Effector memory CD8-positive, alpha-beta T cell (primary cell): ENCODE measurements at regions not wholly inside any gene's neighbourhood (a gene's known extent, or its start where the extent isn't known, plus 50 kb on each side); places are given as distances from the start of the nearest gene placed in this dataset.
A peak's percentile ranks its signal among the peaks of the same experiment; 100 is the strongest.
"Not testable (repeated sequence)": the region's sequence is repeated elsewhere in the genome, so short reads cannot be mapped to it uniquely, and the experiment has no call there.

ENCODE experiments used
- ATAC-seq: fragments of 150-1000 bp; cut with Tn5 transposase; replicated peaks from 2 replicates; pipeline ENCODE4 v1.10.0; 2021; ENCODE audit warnings: mild to moderate bottlenecking, moderate library complexity
- DNase-seq, 3 experiments: peaks; one replicate each; pipeline ENCODE4 v3.0.0; 2021
- H3K27ac Mint-ChIP-seq, 2 donors: one replicate each; pipeline ENCODE4 v1.8.0; 2022; ENCODE audit warnings: mild to moderate bottlenecking in 2 of 2, mixed read lengths in 2 of 2, moderate library complexity in 2 of 2
- H3K27me3 Mint-ChIP-seq, 2 donors: one replicate each; pipeline ENCODE4 v1.8.0; 2022; ENCODE audit warnings: mixed read lengths in 2 of 2
- H3K36me3 Mint-ChIP-seq: one replicate; pipeline ENCODE4 v1.8.0; 2022; ENCODE audit warnings: mild to moderate bottlenecking, moderate library complexity, mixed read lengths; ENCODE audit not compliant: insufficient read depth
- H3K4me1 Mint-ChIP-seq, 2 donors: one replicate each; pipeline ENCODE4 v1.8.0; 2022; ENCODE audit warnings: low read depth in 2 of 2, mixed read lengths in 2 of 2
- H3K4me3 Mint-ChIP-seq, 2 donors: one replicate each; pipeline ENCODE4 v1.8.0; 2022; ENCODE audit warnings: mild to moderate bottlenecking in 2 of 2, mixed read lengths in 2 of 2, moderate library complexity in 2 of 2
- H3K9me3 Mint-ChIP-seq, 2 donors: one replicate each; pipeline ENCODE4 v1.8.0; 2022; ENCODE audit warnings: mixed read lengths in 2 of 2

DNA sequence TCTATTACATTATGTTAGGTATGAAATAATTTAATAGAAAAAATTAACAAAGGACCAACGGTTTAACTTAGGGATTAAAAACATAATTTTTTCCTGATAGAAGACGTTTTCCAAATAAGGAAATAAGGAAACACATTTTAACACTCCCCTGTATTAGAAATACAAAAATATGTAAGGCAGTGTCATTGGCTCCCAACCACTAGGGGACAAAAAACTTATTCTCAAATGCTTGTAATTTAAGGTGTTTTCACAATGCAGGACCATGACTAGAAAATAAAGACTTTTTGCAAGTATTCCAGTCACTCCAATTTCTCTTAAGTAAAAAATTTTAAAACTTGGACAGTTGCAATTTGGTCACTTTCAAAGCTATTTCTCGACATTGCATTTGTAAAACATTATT is 98.8 kb upstream of the ODAD2 start:
- Mint-ChIP-seq H3K27me3 (no peaks in the 10 kb centered on the region), H3K27ac (no peak overlapping the region), H3K4me1 (peaks cover 0 to 5% of the 10 kb centered on the region in 2 donors), H3K36me3 (no peaks in the 10 kb centered on the region), H3K4me3 (no peak overlapping the region), H3K9me3 (no peaks in the 10 kb centered on the region)
- no peak for DNase-seq
- ATAC-seq = no peak

DNA sequence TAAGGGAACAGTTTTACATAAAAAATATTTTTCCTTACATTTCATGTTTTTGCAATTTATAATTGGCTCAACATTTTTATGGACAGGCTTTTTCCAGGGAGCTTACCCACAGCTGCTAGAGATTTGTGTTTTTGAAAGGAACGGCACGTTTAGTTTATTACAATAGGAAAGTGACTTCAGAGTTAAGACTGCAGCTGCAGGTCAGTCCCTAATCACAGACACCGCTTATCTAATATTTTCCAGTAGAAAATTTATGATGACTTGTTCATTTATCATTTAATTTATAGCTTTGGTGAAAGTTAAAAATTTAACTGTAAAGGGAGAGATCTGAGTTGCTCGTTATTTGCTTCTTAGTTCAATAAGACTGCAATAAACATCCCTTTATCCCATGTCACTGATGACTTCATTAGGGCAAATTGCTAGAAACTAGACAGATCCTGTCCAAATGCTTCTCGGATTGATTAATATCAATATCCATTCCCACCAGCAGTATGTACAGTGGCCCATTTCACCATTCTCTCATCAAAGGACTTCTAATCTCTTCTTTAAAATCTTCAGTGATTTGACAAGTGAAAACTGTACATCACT is 97.0 kb upstream of the ODAD2 start:
- no peak overlapping the region for H3K27ac Mint-ChIP-seq
- peaks cover 0 to 5% of the 10 kb centered on the region in 2 donors for H3K4me1 Mint-ChIP-seq
- H3K36me3 Mint-ChIP-seq = no peaks in the 10 kb centered on the region

DNA sequence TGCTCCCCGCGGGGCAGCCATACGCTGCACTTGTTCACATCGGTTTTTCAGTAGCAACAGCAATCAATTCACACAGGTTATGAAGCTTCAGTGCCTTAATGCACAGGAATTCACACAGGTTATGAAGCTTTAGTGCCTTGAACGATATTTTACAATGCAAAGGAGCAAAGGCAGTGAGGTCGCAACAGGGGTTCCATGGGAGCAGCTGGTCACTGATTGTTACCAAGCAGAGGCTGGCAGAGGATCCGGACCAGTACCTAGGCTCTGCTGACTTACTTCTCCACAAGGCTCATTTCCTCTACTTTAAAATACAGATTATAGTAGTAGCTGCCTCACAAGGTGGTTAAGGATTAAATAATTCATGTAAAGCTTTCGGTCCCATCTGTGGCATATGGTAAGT is 95.2 kb upstream of the ODAD2 start:
- Mint-ChIP-seq H3K27ac (no peak overlapping the region), H3K27me3 (no peaks in the 10 kb centered on the region), H3K36me3 (peaks cover 6% of the 10 kb centered on the region), H3K4me3 (no peak overlapping the region), H3K4me1 (peaks cover 0 to 5% of the 10 kb centered on the region in 2 donors), H3K9me3 (no peaks in the 10 kb centered on the region)
- no peak for ATAC-seq
- DNase-seq = no peak

More for the DNA sequence above, 97.0 kb upstream of the ODAD2 start:
- Mint-ChIP-seq H3K27me3 (no peaks in the 10 kb centered on the region), H3K9me3 (no peaks in the 10 kb centered on the region), H3K4me3 (no peak overlapping the region)
- DNase-seq (no peak), ATAC-seq (no peak)

DNA sequence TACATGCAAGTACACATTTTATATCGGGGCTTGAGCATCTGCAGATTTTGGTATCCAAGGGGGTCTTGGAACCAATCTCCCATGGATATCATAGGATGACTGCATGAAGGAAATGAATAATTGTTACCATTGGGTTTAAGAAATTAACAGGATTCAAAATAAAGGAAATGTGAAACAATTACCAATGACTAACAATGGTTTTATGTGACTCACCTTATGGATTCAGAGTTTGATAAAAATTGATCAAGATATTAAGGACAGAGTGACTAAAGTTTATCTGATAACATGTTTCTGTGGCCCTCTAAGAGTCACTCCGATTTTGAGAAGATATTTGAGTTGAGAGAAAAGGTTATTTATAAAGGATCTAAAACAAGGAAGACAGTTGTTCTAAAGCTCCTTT is 93.0 kb upstream of the ODAD2 start:
- Mint-ChIP-seq H3K4me1 (peaks cover 0 to 5% of the 10 kb centered on the region in 2 donors), H3K27me3 (no peaks in the 10 kb centered on the region), H3K36me3 (peaks cover 15% of the 10 kb centered on the region), H3K4me3 (no peak overlapping the region), H3K9me3 (no peaks in the 10 kb centered on the region), H3K27ac (no peak overlapping the region)
- ATAC-seq (no peak), DNase-seq (no peak)

DNA sequence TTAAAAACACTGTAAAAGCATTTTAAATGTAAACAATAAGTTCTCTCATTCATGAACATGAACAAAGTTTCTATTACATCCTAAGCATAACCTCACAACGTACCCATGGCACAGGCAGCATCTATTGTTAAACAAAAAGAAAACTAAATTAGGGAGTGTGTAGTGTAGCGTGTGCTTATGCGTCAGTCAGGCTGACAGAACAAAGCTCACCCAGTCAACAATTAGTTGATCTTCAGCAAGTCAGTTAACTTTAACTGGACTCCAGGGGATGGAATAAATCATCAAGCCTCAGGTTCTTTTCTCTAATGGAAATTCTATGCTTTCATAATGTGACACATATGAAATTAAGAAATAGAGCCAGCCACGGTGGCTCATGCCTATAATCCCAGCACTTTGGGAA is 91.6 kb upstream of the ODAD2 start:
- DNase-seq (no peak), ATAC-seq (no peak)
- Mint-ChIP-seq H3K4me3 (no peak overlapping the region), H3K36me3 (peaks cover 16% of the 10 kb centered on the region), H3K27ac (no peak overlapping the region), H3K27me3 (no peaks in the 10 kb centered on the region), H3K9me3 (no peaks in the 10 kb centered on the region), H3K4me1 (peaks cover 0 to 5% of the 10 kb centered on the region in 2 donors)

DNA sequence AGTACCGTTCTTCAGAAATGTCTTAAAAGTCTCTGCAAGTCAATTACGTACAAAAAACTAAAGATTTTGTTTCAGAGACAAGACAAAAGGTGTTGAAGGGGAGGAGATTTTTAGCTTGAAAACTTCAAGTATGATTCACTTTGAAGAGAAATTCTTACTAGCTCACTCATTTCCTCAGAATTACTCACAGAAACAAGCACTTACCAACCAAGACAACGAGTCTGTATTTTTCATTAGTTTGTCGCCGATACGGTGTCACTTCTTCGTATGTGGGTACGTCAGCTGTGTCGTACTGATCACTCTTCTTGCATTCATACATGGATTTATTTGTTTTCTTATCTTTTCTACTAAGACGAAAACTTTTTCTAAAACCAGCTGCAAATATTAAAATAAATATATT is 90.6 kb upstream of the ODAD2 start:
- Mint-ChIP-seq H3K27ac (no peak overlapping the region), H3K4me3 (no peak overlapping the region), H3K36me3 (peaks cover 16% of the 10 kb centered on the region), H3K27me3 (no peaks in the 10 kb centered on the region), H3K9me3 (no peaks in the 10 kb centered on the region), H3K4me1 (no peaks in the 10 kb centered on the region)
- no peak for DNase-seq
- no peak for ATAC-seq

DNA sequence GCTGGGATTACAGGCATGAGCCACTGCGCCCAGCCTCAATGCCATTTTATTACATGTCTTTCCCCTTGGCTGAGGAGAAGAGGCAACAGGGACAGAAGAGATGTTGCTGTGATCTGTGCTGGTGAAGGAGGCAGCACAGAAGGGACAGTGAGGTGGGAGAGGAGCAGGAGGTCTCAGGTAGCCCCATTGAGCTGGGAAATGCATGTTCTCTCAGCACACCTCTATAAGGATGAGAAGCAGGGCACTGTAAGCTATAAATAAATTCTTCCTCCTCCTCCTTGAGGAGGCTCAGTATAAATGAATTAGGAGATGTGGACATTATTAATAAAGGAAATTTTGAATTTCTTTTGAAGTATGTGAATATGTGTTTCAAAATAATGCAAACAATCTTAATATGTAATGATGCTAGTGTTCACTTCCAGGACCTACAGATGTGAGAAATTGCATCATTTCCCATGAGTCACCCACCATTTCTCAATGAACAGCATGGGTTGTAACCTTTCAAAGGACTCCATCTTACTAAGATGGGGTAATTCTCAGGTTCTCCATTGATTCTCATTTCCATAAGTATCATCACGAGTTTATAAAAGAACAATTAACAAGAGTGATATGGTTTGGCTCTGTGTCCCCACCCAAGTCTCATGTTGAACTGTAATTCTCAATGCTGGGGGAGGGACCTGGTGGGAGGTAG is 88.9 kb upstream of the ODAD2 start:
- no peak overlapping the region for H3K4me3 Mint-ChIP-seq
- H3K27me3 Mint-ChIP-seq = no peaks in the 10 kb centered on the region
- ATAC-seq (no peak), DNase-seq (no peak)
- peaks cover 16% of the 10 kb centered on the region for H3K36me3 Mint-ChIP-seq
- H3K4me1 Mint-ChIP-seq = no peaks in the 10 kb centered on the region
- H3K27ac Mint-ChIP-seq = no peak overlapping the region
- H3K9me3 Mint-ChIP-seq = no peaks in the 10 kb centered on the region

DNA sequence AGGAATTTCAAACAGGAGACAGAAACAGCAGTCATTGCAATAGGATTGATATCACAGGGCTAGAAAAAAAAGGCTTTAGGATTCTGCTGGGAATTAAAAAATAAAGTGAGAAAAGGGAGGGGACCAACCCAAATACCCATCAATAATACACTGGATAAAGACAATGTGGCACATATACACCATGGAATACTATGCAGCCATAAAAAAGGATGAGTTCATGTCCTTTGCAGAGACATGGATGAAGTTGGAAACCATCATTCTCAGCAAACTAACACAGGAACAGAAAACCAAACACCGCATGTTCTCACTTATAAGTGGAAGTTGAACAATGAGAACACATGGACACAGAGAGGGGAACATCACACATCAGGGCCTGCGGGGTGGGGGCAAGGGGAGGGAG is 86.9 kb upstream of the ODAD2 start:
- peak overlapping the region in 1 of 2 donors; percentile 72 for H3K27ac Mint-ChIP-seq
- H3K36me3 Mint-ChIP-seq = peaks cover 18% of the 10 kb centered on the region
- not testable (repeated sequence) for H3K9me3 Mint-ChIP-seq, H3K4me3 Mint-ChIP-seq, H3K4me1 Mint-ChIP-seq, ATAC-seq, DNase-seq, H3K27me3 Mint-ChIP-seq

DNA sequence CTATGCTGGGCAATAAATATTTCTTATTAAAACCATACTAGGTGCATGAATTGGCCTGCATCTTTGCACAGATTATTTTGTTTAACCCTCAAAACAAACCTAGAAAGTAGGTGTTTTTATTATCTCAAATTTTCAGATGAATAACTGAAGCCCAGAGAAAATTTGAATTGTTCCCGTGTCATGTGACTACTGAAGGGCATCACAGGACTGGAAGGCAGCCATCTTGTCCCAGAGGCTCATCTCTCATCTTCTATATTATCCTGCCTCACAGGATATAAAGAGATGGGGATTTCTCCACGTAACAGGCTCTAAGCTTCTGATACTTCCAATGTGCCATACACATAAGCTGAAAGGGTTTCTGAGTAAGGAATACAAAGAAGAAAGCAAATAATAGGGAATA is 84.0 kb upstream of the ODAD2 start:
- ATAC-seq (no peak), DNase-seq (no peak)
- Mint-ChIP-seq H3K27ac (no peak overlapping the region), H3K4me1 (no peaks in the 10 kb centered on the region), H3K36me3 (peaks cover 19% of the 10 kb centered on the region), H3K27me3 (no peaks in the 10 kb centered on the region), H3K9me3 (no peaks in the 10 kb centered on the region), H3K4me3 (no peak overlapping the region)

DNA sequence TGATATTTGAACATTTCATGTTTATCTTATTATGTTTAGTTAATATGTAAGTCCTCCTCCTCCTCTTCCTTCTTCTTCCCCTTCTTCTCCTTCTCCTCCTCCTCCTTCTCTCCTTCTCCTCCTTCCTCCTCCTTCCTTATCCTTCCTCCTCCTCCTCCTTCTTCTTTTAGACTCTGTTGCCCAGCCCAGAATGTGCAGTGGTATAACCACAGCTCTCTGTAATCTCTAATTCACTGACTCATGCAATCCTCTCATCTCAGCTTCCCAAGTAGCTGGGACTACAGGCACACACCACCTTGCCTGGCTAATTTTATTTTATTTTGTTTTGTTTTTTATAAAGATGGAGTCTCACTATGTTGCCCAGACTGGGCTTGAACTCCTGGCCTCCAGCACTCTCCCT is 83.4 kb upstream of the ODAD2 start:
- H3K27me3 Mint-ChIP-seq = no peaks in the 10 kb centered on the region
- H3K4me3 Mint-ChIP-seq = no peak overlapping the region
- ATAC-seq (no peak), DNase-seq (no peak)
- H3K9me3 Mint-ChIP-seq = no peaks in the 10 kb centered on the region
- no peaks in the 10 kb centered on the region for H3K4me1 Mint-ChIP-seq
- H3K36me3 Mint-ChIP-seq = peaks cover 14% of the 10 kb centered on the region
- no peak overlapping the region for H3K27ac Mint-ChIP-seq

DNA sequence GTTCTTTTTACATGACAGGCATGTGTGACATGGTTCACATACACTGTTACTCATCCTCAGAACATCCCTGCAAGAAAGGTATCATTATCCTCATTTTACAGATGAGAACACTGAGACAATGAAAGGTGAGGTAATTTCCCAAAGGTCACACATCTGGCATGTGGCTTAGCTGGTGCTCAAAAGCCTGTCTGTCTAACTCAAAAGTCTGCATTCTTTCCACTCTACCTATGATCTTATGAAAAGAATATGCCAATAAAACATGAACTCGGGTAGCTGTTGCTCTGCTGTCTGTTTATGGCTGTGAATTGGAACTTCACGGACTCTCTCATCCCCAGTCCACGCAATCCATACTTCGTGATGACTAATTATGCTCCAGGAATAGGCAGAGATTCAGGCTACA is 79.0 kb upstream of the ODAD2 start:
- DNase-seq (no peak), ATAC-seq (no peak)
- no peak overlapping the region for H3K4me3 Mint-ChIP-seq
- no peaks in the 10 kb centered on the region for H3K27me3 Mint-ChIP-seq
- no peaks in the 10 kb centered on the region for H3K4me1 Mint-ChIP-seq
- no peak overlapping the region for H3K27ac Mint-ChIP-seq
- H3K36me3 Mint-ChIP-seq = peaks cover 9% of the 10 kb centered on the region
- H3K9me3 Mint-ChIP-seq = no peaks in the 10 kb centered on the region

DNA sequence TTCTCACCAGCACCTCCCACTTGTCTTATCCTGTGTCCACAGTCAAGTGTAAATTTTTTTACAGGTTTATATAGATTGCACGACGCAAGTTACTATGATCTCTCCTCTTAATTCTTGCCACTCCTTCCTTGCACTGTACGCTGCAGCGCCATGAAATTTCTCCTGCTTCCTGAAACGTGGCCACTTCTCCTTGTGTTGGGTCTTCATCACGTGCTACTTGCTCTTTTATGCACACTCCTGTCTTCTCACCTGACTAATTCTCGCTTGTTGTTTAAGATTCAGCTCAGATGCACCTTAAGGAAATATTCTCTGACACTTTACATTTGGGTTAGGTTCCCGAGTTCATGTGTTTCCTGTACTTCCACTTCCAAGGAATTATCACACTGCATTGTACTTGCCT is 76.5 kb upstream of the ODAD2 start:
- Mint-ChIP-seq H3K36me3 (peaks cover 9% of the 10 kb centered on the region), H3K27me3 (no peaks in the 10 kb centered on the region), H3K27ac (no peak overlapping the region), H3K4me1 (no peaks in the 10 kb centered on the region), H3K4me3 (no peak overlapping the region), H3K9me3 (no peaks in the 10 kb centered on the region)
- ATAC-seq = no peak
- no peak for DNase-seq

DNA sequence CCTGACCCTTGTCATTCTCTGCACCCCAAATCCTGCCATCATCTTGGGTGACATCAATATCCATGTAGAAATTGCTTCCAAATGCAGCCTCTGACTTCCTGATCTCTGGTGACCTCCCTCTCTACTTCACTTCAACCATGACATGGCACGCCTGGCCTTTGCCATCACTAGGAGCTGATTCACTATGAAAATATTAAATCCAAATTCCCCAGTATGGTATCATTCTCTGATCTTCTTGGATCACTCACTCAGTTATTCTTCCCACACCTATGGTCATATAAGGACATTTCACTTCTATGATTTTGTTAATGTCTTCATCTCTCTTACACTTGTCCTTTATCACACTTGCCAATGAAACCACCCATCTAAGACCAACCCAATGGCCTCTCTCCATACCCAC is 73.7 kb upstream of the ODAD2 start:
- H3K36me3 Mint-ChIP-seq = peaks cover 12% of the 10 kb centered on the region
- no peak overlapping the region for H3K27ac Mint-ChIP-seq
- H3K4me1 Mint-ChIP-seq = no peaks in the 10 kb centered on the region
- no peak overlapping the region for H3K4me3 Mint-ChIP-seq
- ATAC-seq (no peak), DNase-seq (no peak)
- no peaks in the 10 kb centered on the region for H3K27me3 Mint-ChIP-seq
- H3K9me3 Mint-ChIP-seq = no peaks in the 10 kb centered on the region

DNA sequence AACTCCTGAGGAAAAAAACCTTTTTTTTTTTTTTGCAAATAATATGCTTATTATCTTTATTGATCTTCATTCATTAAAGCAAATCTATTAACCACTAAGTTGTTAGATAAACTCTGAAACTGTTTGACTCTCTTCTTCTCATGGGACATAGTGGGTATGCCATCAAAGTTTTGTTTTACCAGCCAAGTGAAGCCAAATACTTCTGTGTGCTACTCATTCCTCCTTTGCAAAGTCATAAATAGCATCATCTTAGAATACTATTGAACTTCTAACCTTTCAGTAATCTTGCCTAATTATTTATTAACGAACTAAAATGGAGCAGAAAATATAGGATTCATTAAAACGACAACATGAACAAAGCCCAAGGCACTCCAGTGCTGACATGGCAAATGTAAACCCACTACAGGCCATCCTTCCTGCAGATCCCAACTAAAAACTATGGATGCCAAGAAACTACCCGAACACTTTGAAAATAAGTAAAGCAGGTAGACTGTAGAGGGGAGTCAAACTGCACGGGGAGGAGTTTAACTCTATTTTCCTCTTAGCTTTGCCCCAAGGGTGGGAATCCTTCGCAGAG is 61.2 kb upstream of the ODAD2 start:
- no peak for ATAC-seq
- no peak for DNase-seq
- H3K36me3 Mint-ChIP-seq = peaks cover 33% of the 10 kb centered on the region

More for the DNA sequence above, 61.2 kb upstream of the ODAD2 start:
- Mint-ChIP-seq H3K27me3 (no peaks in the 10 kb centered on the region), H3K4me3 (no peak overlapping the region), H3K4me1 (no peaks in the 10 kb centered on the region), H3K9me3 (no peaks in the 10 kb centered on the region), H3K27ac (no peak overlapping the region)
